ENCODE measurements at regions not wholly inside any gene's neighbourhood (a gene's known extent, or its start where the extent isn't known, plus 50 kb on each side); places are given as distances from the start of the nearest gene placed in this dataset.

- TF ChIP-seq CTCF (IDR thresholded peaks at IDR 0.05), result no peak
- TF ChIP-seq EP300 (IDR thresholded peaks at IDR 0.05), result no peak
Measured at GRCh38 chr22:11042116-11042515, 4485.9 kb upstream of the OR11H1 start.
